BJ (cell line): ENCODE measurements at regions not wholly inside any gene's neighbourhood (a gene's known extent, or its start where the extent isn't known, plus 50 kb on each side); places are given as distances from the start of the nearest gene placed in this dataset.

Source experiments
- CTCF ChIA-PET: fragments of 350-600 bp; formaldehyde crosslinking; extraction: SDS; loops from one replicate; lab custom pipeline; 2021; ENCODE audit warnings: antibody characterized with exemption, inconsistent platforms; lab: Yijun Ruan, JAX
- POLR2A ChIA-PET: fragments of 300-600 bp; sonication (Branson Sonifier 250); formaldehyde crosslinking; extraction: SDS; loops from one replicate; lab custom pipeline; 2021; ENCODE audit warnings: antibody characterized with exemption; lab: Charles Lee
- DNase-seq: peaks from one replicate; pipeline ENCODE4 v3.0.0-alpha.2; 2011; ENCODE audit warnings: low read depth
- H3K27me3 ChIP-seq: 2 replicates; pipeline ENCODE4 v1.6.0; 2011; ENCODE audit warnings: low read length; ENCODE audit not compliant: control insufficient read depth, insufficient read depth
- H3K36me3 ChIP-seq: 2 replicates; pipeline ENCODE4 v1.5.1; 2011; ENCODE audit warnings: low read length; ENCODE audit not compliant: control insufficient read depth, insufficient read depth
- H3K4me3 ChIP-seq: 2 replicates; pipeline ENCODE4 v1.5.1; 2011; ENCODE audit warnings: low read depth, mild to moderate bottlenecking, control low read depth, low read length
- CTCF ChIP-seq: IDR thresholded peaks from 2 replicates; pipeline ENCODE4 v1.5.1; 2011; ENCODE audit warnings: low read depth, mild to moderate bottlenecking, control low read depth, inconsistent platforms, low read length, moderate library complexity; ENCODE audit not compliant: insufficient read depth

DNA sequence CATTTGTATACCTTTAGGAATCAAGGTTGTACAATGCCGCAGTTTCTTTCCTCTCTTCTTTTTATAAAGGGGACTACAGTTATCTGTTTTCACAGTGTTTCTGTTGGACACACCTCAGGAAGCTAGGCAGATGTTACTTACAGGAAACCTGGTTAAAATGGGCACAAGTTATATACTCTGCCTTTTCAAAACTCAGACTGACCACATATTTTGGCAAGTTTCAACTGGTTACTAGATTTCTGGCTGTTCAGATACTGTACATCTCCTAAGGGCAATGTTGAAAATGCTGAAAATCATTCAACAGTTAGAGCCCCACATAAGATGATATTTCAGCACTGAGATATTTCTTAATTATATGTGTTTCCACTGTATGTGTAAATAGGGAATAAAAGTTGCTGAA lies 92.5 kb upstream of the SLC35B3 start:
- Histone ChIP-seq H3K27me3 (no peaks in the 10 kb centered on the region), H3K4me3 (no peak overlapping the region), H3K36me3 (no peaks in the 10 kb centered on the region)
- CTCF ChIA-PET, result no interaction called here
- POLR2A ChIA-PET, result no interaction called here
- TF ChIP-seq CTCF, result no peak
- no peak for DNase-seq

DNA sequence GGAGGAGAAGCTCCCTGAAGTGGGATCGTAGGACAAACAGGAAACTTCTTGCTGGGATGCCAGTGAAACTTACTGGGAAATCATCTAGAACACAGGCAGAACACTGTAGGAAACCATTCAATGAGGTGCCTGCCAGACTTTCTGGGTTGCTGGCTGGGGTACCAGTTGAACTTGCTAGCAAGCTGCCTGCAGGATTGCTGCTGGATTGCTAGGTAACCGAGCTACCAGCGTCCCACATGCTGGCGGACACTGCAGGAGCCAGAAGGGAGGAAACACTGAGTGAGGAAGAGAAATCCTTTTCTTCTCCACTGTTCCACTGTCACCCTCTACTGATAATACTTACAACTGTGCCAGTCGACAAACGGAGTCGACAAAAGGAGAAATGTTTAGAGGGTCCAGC lies 91.3 kb upstream of the SLC35B3 start:
- H3K36me3 ChIP-seq, result no peaks in the 10 kb centered on the region
- ChIA-PET POLR2A (no interaction called here), CTCF (no interaction called here)
- H3K4me3 ChIP-seq, result no peak overlapping the region
- no peaks in the 10 kb centered on the region for H3K27me3 ChIP-seq
- no peak for TF ChIP-seq CTCF
- DNase-seq, result no peak

GRCh38 chr6:8525370-8525769 lies 90.0 kb upstream of the SLC35B3 start:
- ChIA-PET POLR2A (no interaction called here), CTCF (no interaction called here)
- Histone ChIP-seq H3K27me3 (no peaks in the 10 kb centered on the region), H3K4me3 (no peak overlapping the region), H3K36me3 (no peaks in the 10 kb centered on the region)
- DNase-seq, result no peak
- TF ChIP-seq CTCF, result no peak

- H3K36me3 ChIP-seq, result no peaks in the 10 kb centered on the region
- ChIA-PET CTCF (no interaction called here), POLR2A (no interaction called here)
- DNase-seq, result no peak
- no peak for TF ChIP-seq CTCF
- H3K4me3 ChIP-seq, result no peak overlapping the region
- no peaks in the 10 kb centered on the region for H3K27me3 ChIP-seq
These were observed 77.8 kb upstream of the SLC35B3 start for GRCh38 chr6:8513174-8513573.

GRCh38 chr6:8507286-8507685 lies 71.9 kb upstream of the SLC35B3 start:
- ChIA-PET POLR2A (no interaction called here), CTCF (no interaction called here)
- H3K27me3 ChIP-seq, result no peaks in the 10 kb centered on the region
- TF ChIP-seq CTCF, result no peak
- DNase-seq, result no peak
- no peak overlapping the region for H3K4me3 ChIP-seq
- no peaks in the 10 kb centered on the region for H3K36me3 ChIP-seq
